ENCODE measurements at regions not wholly inside any gene's neighbourhood (a gene's known extent, or its start where the extent isn't known, plus 50 kb on each side); places are given as distances from the start of the nearest gene placed in this dataset.
"Not testable (repeated sequence)": the region's sequence is repeated elsewhere in the genome, so short reads cannot be mapped to it uniquely, and the experiment has no call there.

- no peak for DNase-seq
Observed at GRCh38 chr2:172294983-172295382, 132.4 kb upstream of the ITGA6 start.

DNA sequence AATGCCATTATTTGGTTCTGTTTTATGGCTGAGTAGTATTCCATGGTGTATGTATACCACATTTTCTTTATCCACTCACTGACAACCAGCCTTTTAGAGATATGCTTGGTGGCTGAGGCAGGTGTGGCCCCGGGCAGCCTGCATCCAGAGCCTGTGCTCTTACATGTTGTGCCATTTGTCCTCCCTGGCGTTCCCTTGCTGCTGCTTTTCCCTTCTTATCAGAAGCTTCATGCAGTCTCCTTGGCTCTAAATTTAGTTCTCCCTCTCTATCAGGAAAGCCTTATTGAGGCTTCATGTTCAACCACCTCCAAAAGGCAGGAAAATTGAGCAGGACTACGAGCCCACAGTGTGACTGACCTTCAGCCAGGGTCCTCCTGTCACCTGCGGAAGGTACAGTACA, 131.7 kb upstream of the ITGA6 start:
- no peak for DNase-seq

DNA sequence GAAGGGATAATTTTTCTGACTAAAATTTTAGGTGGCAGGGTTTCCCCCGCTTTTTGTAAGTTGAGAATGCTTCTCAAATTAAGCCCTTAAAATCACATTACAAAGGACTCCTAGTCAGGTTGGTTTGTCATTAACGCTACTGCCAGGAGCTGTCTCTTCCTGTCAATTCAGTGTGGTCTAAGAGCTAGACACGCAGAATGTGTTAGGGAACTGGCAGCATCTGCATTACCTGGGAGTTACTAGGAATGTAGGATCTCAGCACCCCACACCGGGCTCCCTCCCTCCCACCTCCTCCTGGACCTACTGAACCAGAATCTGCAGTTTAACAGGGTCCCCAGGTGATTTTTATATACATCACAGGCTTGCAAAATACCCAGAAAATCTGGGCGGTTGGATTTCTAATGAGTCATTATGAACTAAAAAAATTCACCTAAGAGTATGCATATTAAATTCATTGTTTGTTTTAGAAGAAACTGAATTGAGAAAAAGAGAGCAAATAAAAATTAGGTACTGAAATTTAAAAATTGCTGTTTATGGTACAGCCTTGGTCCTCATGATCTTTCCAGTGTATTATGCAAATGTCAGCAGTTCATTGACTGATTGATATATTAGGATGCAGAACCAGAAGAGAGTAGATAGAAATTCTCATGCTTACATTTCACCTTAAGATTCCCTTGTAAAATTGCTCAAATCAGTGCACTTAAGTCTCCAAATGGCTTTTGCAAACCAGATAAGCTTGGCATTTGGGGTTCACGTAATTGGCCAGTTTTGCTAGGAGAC, 130.9 kb upstream of the ITGA6 start:
- DNase-seq, result no peak

GRCh38 chr2:172297531-172297930, 129.9 kb upstream of the ITGA6 start:
- no peak for DNase-seq

DNA sequence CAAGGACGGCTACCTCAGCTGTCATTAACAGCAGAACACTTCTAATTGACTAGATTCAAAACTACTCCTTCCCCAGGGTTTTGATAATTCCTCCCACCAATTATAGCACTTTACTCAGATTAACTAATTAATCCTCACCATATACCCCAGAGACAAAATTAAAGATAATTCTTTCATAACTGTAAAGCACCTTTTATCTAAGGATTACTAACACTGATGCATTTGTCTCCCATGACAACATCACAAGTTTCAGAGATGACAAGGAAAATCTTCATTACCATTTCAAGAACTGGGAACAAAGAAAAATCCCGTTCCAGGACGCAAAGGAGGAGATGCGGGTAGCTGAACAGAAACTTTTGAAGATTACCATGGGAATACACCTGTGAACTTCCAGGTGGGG, 129.4 kb upstream of the ITGA6 start:
- DNase-seq, result no peak

- DNase-seq, result no peak
Observed at GRCh38 chr2:172299741-172300140, 127.6 kb upstream of the ITGA6 start.

DNA sequence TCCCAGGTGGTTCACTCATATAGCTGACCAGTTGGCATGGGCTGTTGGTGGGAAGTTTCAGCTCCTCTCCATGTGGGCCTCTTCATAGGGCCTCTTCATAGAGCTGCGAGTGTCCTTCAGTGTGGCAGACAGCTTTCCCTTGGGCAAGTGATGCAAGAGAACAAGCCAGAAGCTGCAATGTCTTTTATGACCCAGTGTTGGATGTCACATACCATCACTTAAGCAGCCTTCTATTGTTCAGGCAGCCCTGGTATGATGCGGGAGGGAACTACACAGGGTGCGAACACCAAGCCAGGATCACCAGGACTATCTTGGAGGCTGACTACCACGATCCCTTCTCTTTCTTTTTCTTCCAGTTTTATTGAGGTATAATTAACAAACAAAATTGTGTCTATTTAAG, 126.5 kb upstream of the ITGA6 start:
- DNase-seq, result no peak

DNA sequence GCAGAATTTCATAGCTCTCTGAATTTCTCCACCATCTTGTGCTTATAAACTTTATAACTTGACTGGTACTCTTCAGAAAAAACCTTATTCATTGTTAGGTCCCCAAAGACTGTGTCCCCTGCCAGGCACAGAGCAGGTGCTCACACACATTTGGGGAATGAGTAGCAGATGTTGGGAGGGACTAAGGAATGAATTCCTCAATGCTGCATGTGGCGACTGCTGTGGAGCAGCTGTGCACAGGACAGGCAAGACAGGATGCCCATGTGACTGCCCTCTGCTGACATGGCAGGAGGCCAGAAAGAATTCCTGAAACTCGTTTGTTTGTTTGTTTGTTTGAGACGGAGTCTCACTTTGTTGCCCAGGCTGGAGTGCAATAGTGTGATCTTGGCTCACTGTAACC, 122.3 kb upstream of the ITGA6 start:
- no peak for DNase-seq

- DNase-seq, result no peak
Observed at GRCh38 chr2:172307800-172308199, 119.6 kb upstream of the ITGA6 start.

DNA sequence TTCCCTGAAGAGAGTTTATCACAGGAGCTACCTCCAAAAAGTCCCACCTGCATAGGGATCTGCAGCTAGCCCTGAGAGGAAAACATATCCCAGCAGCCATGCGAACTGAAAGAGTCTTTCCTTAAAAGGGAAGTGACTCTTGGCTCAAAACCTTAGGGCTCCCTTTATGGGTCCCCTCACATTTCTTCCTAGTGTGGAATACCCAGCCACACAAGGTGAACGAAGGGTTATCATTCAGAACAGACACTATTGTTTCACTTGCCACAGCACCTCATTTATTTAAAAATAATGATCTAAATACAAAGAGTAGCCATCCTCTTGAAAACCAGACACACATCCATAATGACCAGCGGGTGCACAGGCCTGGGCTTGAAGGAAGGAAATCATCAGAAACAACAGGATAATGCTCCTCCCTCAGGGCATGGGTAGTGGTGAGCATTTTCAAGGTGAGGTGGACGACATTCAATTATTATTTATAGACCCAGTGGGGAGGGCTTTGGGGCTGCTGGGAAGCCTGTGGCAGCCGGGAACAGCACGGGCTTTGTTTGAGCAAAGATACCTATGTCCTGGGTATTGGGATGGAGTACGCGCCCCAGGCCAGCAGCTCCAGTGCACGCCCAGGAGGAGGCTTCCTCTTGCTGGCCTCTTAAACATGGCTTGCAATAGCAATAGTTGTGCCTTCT, 119.0 kb upstream of the ITGA6 start:
- no peak for DNase-seq

DNA sequence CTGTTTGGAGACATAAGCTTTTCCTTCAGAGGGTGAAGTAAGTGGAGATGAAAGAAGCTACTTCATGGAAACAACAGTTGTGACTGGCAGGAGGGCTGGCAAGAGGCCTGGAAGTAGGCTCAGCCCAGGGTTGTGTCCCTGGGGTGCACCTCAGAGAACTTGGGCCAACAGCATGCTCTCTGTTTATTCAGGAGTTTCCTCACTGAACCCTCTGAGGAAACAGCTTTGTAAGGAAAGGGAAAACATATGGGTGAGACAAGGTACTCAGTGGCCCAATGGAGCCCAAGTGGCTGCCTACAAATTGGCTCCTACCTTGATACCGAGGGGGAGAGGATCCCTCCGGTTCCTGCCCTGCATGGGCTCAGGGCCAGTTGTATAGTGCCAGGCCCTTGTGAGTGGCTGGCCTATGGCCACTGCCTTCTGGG, 115.5 kb upstream of the ITGA6 start:
- DNase-seq, result no peak

DNA sequence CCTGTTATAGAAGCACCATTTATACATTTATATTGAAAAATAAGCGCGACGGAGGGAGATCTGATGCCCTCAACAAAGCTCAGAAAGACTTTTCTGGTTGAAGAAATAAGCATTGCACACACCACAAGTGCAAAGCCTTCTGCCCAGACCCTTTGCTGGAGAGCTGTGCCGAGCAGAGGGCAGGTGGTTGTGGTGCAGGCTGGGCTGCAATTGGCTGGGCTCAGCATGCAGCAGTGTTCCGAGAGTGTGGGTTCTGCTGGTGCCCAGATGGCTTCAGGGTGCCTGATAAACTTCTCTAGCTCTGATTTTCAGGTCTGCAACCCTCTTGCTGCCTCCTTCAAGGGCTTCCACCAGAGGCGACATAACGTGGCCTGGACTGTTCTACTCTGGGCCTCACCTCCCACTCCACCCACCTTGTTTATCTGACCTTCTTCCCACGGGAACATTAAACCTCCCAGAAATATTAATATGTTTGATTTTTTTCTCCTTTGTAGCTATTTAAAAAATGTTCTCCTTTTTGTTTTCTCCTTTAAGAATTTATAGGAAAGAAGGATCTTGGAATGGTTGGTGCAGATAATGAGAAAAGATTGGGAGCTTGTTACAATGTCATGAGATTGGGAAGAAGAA, 113.6 kb upstream of the ITGA6 start:
- DNase-seq, result no peak

GRCh38 chr2:172315070-172315469, 112.3 kb upstream of the ITGA6 start:
- DNase-seq, result not testable (repeated sequence)

GRCh38 chr2:172322049-172322448, 105.3 kb upstream of the ITGA6 start:
- no peak for DNase-seq

DNA sequence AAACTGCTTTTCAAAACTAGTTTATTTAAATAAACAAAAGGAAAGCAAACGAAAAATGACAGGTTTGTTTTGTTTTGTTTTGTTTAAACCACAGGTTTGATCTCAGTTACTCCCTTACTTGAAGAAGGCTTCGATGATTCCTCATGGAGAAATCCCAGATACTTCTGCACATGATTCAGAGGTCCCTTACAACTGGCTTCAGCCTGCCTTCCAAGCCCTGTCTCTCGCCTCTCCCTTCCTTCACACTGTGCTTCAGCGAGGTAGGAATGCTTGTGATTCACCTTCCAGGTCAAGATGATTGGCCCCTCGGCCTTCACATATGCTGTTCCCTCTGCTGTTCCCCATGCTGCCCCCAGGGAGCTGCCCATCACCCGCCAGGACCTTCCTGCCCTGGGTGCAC, 104.1 kb upstream of the ITGA6 start:
- DNase-seq, result no peak

GRCh38 chr2:172323861-172324597, 103.4 kb upstream of the ITGA6 start:
- DNase-seq, result no peak

DNA sequence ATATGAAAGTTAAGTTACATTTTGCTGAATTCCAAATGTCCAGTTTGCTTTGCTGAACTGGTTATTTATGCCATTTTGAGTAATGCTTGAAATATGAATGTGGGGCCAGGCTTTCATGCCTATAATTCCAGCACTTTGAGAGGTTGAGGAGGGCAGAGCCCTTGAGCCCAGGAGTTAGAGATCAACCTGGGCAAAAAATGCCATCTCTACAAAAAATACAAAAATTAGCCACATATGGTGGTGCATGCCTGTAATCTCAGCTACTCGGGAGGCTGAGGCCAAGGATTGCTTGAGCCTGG, 101.2 kb upstream of the ITGA6 start:
- no peak for DNase-seq

- no peak for DNase-seq
Observed at GRCh38 chr2:172328103-172328841, 99.1 kb upstream of the ITGA6 start.

- DNase-seq, result no peak
Observed at GRCh38 chr2:172329416-172329773, 98.0 kb upstream of the ITGA6 start.

DNA sequence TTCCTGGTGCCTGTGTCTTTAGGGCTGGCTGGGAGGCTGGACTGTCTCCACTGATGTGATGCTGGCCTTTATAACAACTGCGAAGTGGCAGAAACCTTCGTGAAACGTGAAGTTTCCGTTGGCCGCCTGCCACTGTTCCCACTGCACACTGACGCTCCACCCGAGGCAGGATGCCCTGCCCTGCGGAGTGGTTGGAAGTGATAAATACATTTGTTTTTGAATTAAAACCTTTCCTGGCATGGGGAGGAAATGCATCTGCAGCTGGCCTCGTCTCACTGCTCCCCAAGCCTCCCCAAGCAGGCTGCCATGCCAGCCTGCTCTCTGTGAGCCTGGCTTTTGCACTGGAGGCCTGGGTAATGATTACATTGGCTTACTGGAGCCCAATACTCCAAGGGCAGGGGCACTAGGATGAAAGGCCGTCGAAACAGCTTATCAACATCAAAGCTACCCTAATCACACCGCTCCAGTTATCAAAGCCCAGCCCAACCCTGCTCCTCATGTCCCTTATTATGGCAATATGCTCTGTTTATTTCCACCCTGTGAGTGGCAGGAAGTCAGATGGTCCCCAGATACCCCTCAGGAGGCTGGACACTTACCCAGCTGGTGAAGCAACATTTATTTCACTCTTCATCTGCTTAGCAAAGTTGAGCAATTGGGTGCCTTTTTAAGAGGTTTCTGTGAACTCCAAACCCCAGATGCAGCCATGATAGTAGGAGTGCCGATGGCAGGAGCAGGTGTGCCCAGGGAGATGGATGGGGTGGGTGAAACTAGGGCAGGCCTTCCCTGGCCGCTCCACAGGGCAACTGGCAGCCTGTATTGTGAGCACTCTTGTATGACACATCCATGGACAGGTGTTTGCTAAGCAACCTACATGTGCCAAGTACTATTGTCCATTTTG, 97.4 kb upstream of the ITGA6 start:
- no peak for DNase-seq

- DNase-seq, result no peak
Observed at GRCh38 chr2:172332507-172332906, 94.9 kb upstream of the ITGA6 start.

All from NCI-H187 (cell line).